ENCODE measurements at regions not wholly inside any gene's neighbourhood (a gene's known extent, or its start where the extent isn't known, plus 50 kb on each side); places are given as distances from the start of the nearest gene placed in this dataset.

DNA sequence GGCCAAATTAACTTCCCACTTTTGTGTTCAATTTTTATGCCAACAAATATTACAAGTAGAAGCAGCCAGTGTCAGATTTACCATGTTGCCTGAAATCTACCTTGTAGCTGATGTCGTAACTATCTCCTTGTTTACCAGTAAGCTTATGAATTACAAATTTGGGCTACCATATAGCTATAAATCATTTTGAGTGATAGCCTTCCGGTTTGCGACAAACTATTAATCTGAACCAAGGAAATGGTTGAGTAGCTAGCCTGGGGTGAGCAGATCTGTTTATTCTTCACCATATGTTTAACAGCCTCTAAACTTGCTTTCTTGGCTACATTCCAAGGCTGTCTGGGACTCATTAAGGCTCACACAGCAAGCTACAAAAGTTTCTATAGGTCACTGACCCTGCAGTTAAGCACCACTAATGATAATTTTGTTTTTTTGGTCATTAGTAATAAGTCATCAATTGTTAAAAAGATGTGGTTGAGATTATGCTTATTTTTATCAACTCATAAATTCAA, 218.7 kb upstream of the SPOCK3 start:
- CTCF ChIA-PET: no interaction called here
- no peak overlapping the region for H3K27ac ChIP-seq (ENCODE audit: low read length)
- H3K4me3 ChIP-seq (ENCODE audit: low read depth in 2 of 2, low read length in 2 of 2): no peak overlapping the region
- no TSS peak for BruUV-seq (replicated peaks)
- no peaks in the 10 kb centered on the region for H3K36me3 ChIP-seq (ENCODE audit: control insufficient read depth, insufficient read depth, low read length)
- no peaks in the 10 kb centered on the region for H3K4me1 ChIP-seq (ENCODE audit: control insufficient read depth, insufficient read depth, low read length)
- H3K9me3 ChIP-seq (ENCODE audit: control insufficient read depth, insufficient read depth, low read depth, low read length): no peaks in the 10 kb centered on the region
- in situ Hi-C loops (cut with HindIII; ENCODE audit: low pct_unique_long_range_greater_than_20kb, low sequenced_read_pairs) (no loop called here), intact Hi-C loops (cut with micrococcal nuclease; ENCODE audit: unreplicated experiment) (no loop called here)
- TF ChIP-seq POLR2AphosphoS5 (IDR thresholded peaks at IDR 0.05; ENCODE audit: low read depth, low read length) (no peak), REST (IDR thresholded peaks at IDR 0.05; ENCODE audit: insufficient read depth in 1 of 2, low read depth in 2 of 2, low read length in 1 of 2) (no peak), CTCF (IDR thresholded peaks at IDR 0.05) (no peak), TCF7L2 (IDR thresholded peaks at IDR 0.05; ENCODE audit: low read depth, low read length) (no peak), SIN3A (IDR thresholded peaks at IDR 0.05; ENCODE audit: borderline replicate concordance, insufficient read depth, low read depth, low read length) (no peak)
- POLR2A ChIA-PET: no interaction called here
- no peaks in the 10 kb centered on the region for H3K27me3 ChIP-seq (ENCODE audit: control insufficient read depth, insufficient read depth, low read length)
- ATAC-seq (no peak), DNase-seq (ENCODE audit: low read depth, low spot score) (no peak)

GRCh38 chr4:167456619-167457018, 222.3 kb upstream of the SPOCK3 start:
- CTCF ChIA-PET: no interaction called here
- Histone ChIP-seq H3K27ac (ENCODE audit: low read length) (no peak overlapping the region), H3K9me3 (ENCODE audit: control insufficient read depth, insufficient read depth, low read depth, low read length) (no peaks in the 10 kb centered on the region), H3K4me3 (ENCODE audit: low read depth in 2 of 2, low read length in 2 of 2) (no peak overlapping the region), H3K36me3 (ENCODE audit: control insufficient read depth, insufficient read depth, low read length) (no peaks in the 10 kb centered on the region), H3K4me1 (ENCODE audit: control insufficient read depth, insufficient read depth, low read length) (no peaks in the 10 kb centered on the region), H3K27me3 (ENCODE audit: control insufficient read depth, insufficient read depth, low read length) (no peaks in the 10 kb centered on the region)
- in situ Hi-C loops (cut with HindIII; ENCODE audit: low pct_unique_long_range_greater_than_20kb, low sequenced_read_pairs): no loop called here
- TF ChIP-seq CTCF (IDR thresholded peaks at IDR 0.05) (no peak), REST (IDR thresholded peaks at IDR 0.05; ENCODE audit: insufficient read depth in 1 of 2, low read depth in 2 of 2, low read length in 1 of 2) (no peak), TCF7L2 (IDR thresholded peaks at IDR 0.05; ENCODE audit: low read depth, low read length) (no peak), POLR2AphosphoS5 (IDR thresholded peaks at IDR 0.05; ENCODE audit: low read depth, low read length) (no peak), SIN3A (IDR thresholded peaks at IDR 0.05; ENCODE audit: borderline replicate concordance, insufficient read depth, low read depth, low read length) (no peak)
- no peak for ATAC-seq
- BruUV-seq (replicated peaks): no TSS peak
- intact Hi-C loops (cut with micrococcal nuclease; ENCODE audit: unreplicated experiment): no loop called here
- POLR2A ChIA-PET: no interaction called here
- DNase-seq (ENCODE audit: low read depth, low spot score): no peak

All from Panc1 (cell line).